HG02678 (cell line): ENCODE measurements at regions not wholly inside any gene's neighbourhood (a gene's known extent, or its start where the extent isn't known, plus 50 kb on each side); places are given as distances from the start of the nearest gene placed in this dataset.
"Not testable (repeated sequence)": the region's sequence is repeated elsewhere in the genome, so short reads cannot be mapped to it uniquely, and the experiment has no call there.

ENCODE experiments used
- ATAC-seq: cut with Tn5 transposase; IDR thresholded peaks from one replicate; pipeline ENCODE4 v1.9.1; 2021; ENCODE audit warnings: mild to moderate bottlenecking, moderate library complexity; ENCODE audit not compliant: unreplicated experiment

DNA sequence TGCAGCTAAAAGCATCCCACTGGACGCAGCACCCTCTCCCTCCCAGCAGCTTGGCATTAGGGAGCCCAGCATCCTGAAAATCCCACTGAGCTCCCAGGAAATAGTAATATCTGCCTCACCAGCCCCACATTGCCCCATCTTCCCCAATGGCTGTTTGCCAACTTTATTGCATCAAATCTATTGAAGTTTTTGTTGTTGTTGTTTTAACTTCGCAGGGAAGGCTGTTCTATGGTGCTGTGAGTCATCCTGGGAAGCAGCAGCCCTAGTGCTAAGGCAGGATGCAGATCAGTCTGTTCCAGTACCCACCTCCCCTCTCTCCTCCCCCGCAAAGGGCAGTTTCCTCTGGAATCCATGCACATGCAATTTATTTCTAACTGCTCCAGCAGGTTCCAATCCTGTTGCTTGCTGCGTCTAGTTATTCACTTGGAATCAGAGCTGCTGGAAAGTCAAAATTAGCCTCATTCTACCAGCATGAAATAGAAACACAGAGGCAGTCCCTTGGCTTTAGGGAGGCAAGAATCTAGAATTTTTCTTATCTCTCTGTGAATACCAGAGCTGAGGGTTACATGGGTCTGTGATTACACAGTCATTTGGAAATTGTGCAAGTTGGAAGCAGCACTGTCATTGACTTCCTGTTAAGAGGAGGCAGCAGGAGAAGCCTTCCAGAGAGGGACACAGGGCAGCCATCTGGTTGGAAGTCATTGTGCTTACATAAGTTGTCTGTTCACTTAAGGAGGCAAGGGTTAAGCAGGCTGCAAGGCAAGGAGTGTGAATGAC lies 115.9 kb upstream of the CACUL1 start:
- no peak for ATAC-seq

DNA sequence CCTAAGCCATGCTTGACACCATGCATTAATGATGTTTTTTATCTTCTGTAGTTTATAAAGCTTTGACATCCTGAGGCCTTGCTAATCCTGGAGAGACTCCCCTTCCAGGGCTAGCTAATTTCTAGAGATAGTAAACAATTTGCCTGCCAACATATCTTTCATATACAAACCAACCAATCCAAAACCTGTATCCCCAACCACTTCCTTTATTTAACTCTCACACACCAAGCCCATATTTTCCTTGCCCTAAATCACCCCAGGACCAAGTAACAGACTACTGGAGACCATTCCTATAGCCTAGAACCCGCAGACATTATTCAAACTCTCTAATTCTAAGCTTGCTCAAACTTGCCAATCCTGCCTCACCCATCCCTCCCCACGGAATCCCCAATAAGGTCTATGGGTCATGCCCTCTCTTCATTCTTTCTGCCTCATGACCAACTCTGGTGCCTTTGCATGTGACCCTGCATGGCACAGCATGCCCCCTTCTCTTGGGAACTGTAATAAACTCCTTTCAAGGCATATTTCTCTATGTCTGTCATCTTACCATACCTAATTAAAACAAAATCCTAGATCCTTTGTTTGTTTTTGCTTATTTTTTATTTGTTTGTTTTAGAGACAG lies 116.6 kb upstream of the CACUL1 start:
- no peak for ATAC-seq

DNA sequence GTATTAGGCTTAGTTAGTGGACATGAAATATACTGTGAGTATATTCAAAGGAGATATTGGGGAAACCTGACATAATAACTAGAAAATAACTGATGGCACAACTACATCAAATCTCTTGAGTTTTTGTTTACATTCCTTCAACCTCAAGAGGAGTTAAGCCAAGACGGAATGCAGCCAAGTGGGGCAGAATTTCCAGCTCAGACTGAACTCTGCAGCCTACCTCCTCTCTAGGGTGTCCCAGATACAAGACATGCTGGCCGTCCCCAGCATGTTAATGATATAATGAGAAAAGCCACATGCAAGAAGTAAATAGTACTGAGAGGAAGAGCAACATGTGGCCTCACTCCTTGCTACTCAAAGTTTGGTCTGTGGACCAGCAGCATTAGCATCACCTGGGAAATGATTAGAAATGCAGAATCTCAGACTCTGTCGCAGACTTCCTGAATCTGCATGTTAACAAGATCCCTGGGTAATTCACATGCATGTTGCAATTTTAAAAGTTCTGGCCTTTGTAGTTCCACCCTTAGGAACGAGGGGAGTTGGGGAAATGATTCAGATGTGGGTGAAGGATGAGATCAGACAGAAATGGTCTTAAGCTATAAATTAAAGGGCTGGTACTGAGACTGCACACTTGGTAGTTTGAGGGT lies 118.4 kb upstream of the CACUL1 start:
- ATAC-seq: no peak

DNA sequence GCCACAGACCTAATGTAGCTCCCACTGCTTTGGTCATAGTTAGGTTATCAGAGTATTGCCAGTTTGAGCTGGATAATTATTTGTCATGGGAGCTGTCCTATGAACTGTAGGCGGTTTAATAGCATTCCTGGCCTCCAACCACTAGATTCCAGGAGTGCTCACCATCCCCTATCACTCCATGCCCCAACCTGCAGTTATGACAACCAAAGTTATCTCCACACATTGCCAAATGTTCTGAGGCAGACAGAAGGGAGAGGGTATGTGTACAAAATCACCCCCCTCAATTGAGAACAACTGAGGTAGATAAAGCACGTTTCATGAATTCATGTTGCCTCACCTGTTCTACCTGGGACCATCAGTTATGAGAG lies 119.0 kb upstream of the CACUL1 start:
- ATAC-seq: no peak

DNA sequence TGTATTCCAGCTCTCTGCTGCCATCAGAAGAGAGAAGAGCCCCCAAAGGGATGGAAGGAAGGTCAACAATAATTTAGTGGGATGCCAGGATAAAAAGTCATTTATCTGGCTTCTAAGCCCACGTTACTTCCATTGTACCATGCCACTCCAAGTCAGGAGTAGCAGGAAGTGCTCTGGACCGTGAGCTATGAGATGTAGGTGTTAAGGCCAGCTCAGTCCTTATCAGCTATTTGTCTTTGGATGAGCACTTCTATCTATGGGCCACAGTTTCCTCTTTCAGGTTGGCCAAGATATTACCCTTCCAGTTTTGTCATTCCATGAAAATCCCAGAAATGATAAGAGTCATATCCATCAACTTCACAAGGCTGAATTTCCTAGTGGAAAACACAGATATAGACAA lies 119.4 kb upstream of the CACUL1 start:
- ATAC-seq: no peak

DNA sequence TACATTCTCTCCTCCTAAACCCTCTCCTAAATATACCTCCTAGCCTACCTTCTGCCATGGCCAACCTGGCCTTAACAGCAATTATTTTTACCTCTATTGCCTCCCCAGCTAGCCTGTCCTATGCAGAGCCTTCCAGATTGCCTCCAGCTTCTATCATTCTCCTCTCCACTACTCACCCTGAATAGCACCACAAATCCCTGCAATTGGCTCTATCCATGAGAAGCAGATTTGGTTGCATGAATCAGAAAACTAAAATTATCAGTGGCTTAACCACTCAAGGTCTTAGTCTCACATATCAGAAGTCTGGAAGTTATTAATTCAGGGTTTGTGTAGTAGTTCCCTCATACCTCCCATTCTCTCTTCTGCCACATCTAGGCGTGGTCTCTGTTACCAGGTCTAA lies 120.3 kb upstream of the CACUL1 start:
- no peak for ATAC-seq

DNA sequence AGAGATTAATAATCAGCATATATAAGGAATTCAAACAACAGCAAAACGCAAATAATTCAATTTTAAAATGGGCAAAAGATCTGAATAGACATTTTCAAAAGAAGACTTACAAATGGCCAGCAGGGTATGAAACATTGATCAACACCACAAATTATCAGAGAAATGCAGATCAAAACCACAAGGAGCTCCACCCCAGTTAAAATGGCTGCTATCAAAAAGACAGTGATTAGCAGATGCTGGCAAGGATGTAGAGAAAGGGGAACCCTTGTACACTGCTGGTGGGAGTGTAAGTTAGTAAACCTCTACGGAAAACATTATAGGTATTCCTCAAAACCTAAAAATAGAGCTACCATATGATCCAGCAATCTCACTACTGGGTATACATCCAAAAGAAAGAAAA lies 128.0 kb upstream of the CACUL1 start:
- no peak for ATAC-seq

DNA sequence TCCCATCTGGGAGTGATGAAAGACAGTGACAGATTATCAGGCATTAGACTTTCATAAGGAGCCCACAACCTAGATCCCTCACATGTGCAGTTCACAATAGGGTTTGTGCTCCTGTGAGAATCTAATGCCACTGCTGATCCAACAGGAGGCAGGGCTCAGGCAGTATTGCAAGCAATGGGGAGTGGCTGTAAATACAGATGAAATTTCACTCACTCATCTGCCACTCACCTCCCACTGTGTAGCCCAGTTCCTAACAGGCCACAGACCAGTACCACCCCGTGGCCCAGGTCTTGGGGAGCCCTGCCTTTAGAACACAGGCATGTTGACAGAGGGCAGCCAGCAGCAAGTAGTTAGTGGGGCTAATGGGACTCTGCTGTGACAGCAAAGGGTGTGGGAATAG lies 137.3 kb upstream of the NANOS1 start:
- ATAC-seq: no peak

DNA sequence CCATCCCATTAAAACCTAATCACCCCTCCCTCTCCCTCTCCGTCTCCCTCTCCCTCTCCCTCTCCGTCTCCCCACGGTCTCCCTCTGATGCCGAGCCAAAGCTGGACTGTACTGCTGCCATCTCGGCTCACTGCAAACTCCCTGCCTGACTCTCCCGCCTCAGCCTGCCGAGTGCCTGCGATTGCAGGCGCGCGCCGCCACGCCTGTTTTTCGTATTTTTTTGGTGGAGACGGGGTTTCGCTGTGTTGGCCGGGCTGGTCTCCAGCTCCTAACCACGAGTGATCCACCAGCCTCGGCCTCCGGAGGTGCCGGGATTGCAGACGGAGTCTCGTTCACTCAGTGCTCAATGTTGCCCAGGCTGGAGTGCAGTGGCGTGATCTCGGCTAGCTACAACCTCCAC lies 134.6 kb upstream of the NANOS1 start:
- not testable (repeated sequence) for ATAC-seq

DNA sequence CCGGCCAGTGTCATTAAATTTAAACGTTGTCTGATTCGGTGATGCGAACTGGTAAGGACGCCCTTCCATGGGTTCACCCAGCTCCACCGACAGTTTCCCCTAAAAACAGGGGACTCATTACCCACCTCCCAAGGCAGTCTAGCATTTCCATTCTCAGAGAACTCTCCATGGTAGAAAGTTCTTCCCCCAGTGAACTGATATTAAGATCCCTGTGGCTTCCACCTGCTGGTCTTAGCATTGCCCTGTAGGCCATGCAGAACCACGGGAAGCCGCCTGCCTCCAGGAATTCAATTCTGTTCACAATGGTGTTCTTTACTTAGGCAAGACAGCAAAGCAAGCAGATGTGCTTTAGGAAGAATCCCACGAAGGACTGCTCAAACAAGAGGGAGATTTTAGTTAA lies 128.9 kb upstream of the NANOS1 start:
- no peak for ATAC-seq

DNA sequence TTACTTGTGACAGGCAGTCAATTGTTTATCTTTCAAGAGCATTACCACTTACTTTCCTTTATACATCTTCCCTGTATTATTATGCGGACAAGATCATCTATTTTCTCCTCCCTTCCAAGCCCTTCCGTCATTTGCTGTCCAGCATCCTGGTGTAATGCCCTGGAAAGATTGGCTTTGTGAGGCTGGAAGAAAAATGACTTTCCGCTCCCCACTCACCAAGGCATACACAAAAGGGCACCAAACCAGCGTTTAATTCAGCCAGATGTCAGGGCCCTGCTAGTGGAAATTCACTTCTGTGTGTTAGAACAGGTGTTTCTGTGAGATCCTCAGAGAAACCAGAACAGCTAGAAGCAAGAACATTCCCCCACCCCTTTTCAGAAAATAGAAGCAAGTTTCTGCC lies 128.1 kb upstream of the NANOS1 start:
- ATAC-seq: no peak

DNA sequence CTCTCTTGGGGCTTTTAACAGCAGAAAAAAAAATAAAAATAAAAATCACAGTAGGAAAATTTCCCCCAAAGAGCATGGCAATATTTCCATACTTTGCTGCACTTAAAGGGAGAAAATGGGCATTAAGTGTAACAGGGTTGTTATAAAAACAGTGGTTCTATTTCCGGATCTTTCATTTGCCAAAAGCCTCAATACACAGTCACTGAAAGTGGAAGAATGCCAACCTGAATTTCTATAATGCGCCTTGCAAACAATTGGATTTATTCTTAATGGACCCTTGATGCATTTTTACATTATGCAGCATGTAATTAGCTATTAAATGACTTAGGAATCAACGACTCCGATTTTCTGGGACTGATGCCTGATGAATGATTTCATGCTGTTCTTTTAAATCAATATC lies 127.6 kb upstream of the NANOS1 start:
- no peak for ATAC-seq

DNA sequence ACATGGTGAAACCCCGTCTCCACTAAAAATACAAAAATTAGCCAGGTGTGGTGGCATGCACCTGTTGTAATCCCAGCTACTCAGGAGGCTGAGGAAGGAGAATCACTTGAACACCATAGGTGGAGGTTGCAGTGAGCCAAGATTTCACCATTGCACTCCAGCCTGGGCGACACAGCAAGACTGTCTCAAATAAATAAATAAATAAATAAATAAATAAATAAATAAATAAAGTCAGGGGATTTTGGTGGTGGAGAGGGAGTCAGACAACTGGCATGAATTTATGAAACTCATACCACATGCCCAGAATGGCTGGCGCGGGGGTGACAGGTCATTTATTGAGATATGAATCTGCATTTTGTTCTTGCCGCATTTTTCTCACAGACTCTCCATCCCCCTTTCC lies 126.9 kb upstream of the NANOS1 start:
- not testable (repeated sequence) for ATAC-seq

DNA sequence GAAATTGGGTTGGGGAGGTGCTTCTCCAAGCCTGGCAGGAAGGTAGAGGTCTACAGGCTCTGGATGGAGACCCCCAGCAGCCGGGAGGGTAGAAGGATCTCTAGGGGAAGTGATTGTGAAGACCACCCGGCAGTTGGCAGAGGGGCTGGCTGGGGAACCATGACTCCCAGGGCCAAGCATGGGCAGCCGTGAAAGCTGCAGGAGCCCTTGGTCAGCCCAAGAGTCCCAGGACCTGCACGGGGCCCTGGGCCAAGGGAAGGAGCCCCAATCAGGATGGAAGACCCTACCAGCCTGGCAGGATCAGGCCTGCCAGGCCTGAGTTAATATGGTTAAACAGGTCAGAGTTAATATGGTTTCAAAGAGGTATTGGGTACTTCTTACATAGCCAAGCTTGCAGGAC lies 126.3 kb upstream of the NANOS1 start:
- ATAC-seq: no peak

DNA sequence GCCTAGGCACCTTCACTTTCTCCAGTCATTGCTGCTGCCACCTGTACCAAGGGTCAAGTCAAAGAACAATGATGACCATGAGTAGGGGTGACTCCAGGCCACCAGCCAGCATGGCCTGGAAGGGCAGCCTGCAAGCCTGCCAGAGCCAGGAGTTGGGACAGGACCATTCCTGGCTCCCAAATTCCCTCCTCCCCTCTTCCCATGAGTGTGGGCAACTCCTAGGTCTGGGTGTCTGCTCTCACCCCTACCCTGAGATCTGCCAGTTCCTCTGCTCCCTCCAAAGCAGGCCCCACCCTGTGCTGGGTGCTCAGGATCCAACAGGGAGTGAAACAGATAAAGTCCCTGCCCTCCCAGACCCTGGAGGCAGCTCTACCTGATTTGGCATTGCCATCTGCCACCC lies 125.8 kb upstream of the NANOS1 start:
- no peak for ATAC-seq

DNA sequence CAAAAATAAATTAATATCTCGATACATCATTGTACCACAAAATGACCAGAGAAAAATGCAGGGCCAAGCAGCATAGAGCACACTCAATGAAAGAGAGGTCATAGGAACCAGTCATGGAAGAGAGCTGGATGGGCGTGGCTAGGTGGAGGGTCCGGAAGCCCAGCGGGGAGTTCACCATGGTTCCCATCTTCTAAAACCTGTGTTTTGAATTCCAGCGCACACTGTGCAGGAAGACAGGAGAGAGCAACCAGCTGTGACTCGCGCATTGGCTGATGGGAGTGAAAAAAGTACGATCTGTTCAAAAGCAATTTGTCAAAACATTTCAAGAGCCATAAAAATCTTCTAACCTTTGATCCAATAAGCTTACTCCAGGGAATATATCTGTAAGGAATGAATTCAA lies 125.2 kb upstream of the NANOS1 start:
- ATAC-seq: no peak

DNA sequence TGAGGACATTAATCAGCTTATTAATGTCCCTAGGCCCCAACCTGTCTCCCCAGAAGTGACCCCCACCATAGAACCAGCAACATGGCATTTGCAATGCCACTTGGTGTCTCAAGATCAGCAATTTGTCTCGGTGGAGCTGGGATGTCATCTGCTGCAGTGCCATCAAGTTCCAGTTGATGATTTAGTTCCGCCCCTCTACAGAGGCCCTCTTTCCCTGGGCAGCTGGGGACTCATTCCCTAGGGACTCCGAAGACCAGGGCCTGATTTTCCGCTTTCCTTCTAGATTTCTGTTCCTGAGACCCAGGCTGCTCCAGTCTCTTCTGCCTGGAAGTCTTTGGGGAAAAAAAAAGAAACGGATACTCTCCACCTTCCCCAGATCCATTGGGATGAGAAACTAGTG lies 122.5 kb upstream of the NANOS1 start:
- ATAC-seq: no peak

DNA sequence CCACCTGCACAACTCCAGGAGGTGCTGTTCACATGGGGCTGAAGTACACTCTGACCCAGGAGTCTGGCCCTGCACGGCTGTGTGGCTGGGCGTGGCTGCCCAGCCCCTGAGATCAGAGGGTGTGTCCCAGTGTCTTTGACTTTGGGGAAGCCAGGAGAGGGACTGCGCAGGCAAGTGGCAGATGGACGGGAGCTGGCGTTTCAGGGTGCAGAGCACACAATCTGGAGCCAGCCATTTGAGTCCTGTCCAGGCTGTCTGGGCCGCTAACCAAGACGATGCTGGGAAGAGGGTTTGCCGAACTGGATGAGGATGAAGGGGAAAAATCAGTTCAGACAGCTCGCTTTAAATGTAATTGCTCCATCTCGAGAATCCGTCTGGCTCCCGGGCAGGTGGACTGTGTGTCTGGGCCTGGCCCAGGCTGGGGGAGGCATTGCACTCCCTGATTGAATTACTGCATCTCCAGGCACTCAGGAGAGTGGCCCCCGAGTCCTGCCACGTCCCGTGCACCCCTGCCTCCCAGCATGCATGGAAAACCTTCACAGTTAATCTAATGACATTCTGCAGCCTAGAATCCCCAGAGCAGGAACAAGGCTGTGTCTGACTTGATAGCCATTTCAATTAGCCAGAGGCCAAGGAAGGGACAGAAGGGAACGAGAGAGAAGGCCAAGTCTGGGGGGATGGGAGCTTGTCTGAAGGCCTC lies 120.8 kb upstream of the NANOS1 start:
- ATAC-seq: no peak

DNA sequence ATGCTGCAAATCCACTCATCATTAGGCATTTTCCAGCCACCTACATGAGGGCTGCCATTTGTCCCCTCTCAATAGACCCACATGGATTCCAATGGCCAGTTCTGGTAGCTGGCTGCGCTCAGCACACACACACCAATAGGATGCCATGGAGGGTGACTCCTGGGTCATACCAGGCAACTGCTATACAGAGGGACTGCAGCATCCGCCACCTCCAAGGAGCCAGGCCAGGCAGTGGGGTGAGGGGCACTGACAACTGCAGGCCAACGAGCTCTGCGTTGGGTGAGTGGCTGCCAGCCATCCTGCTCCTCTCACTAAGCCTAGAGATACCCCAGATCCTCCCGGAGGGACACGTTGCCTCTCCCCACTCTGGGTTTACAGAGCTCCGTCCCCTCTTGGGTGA lies 118.8 kb upstream of the NANOS1 start:
- no peak for ATAC-seq

DNA sequence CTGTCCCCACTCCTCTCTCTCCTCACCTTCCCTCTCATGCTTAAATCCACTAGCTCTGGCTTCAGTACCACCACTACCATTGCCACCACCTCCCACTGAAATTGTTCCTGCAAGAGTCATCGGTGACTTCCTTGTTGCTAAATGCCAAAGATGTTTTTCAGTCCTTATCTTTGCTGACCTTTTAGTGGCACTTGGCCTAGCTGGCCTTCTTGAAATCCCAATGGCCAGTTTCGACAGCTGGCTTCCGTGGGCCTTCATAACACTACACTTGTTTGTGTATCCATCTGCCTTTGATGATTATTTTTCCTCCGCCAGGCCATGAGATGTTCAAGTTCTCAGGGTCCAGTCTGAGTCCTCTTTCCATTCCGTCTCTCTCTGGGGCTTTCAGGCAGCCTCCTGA lies 118.2 kb upstream of the NANOS1 start:
- ATAC-seq: no peak

DNA sequence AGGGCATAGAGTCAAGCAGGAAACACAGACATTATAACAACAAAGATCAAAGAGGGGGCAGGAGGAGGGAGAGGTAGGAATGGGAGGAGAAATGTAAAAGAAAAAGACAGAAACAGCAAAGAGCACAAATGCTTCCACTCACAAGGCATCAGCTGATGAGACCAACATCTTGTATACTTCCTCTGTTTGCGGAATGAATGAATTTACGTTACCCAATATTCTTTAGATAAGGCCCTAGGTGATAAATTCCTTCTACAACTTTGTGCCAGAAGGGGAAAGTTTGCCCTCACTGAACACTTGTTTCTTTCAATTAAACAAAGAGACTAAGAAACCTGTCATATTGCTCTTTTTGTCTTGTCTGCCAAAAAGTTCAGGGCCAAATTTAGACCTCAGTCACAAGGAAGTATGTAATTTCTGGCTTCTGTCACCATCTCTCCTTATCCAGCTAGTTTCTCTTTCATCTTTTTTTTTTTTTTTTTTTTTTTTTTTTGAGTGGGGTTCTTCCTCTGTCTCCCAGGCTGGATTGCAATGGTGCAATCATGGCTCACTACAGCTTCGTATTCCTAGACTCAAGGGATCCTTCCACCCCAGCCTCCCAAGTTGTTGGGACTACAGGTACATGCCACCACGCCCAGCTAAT lies 116.4 kb upstream of the NANOS1 start:
- ATAC-seq: no peak
